AG04450 (cell line): ENCODE measurements at regions not wholly inside any gene's neighbourhood (a gene's known extent, or its start where the extent isn't known, plus 50 kb on each side); places are given as distances from the start of the nearest gene placed in this dataset.

Experiments
- CTCF ChIA-PET: fragments of 300-600, 350-600 bp; formaldehyde crosslinking; extraction: SDS; loops from one replicate; lab custom pipeline; 2022; ENCODE audit warnings: antibody characterized with exemption, inconsistent platforms; lab: Charles Lee
- POLR2A ChIA-PET: fragments of 350-600 bp; formaldehyde crosslinking; extraction: SDS; loops from one replicate; lab custom pipeline; 2021; ENCODE audit warnings: antibody characterized with exemption, inconsistent platforms; lab: Yijun Ruan, JAX
- DNase-seq: peaks from one replicate; pipeline ENCODE4 v3.0.0-alpha.2; 2011; ENCODE audit warnings: low read depth, low spot score
- H3K27ac ChIP-seq: one replicate; pipeline ENCODE4 v1.5.1; 2012; ENCODE audit warnings: low read depth, low read length, control low read depth
- H3K27me3 ChIP-seq: one replicate; pipeline ENCODE4 v1.6.0; 2012; ENCODE audit warnings: low read length; ENCODE audit not compliant: control insufficient read depth, insufficient read depth
- H3K4me3 ChIP-seq: 2 replicates; pipeline ENCODE4 v1.5.1; 2011; ENCODE audit warnings: mild to moderate bottlenecking, low read depth, low read length, control low read depth
- H3K9me3 ChIP-seq: 2 replicates; pipeline ENCODE4 v1.5.1; 2012; ENCODE audit warnings: low read length; ENCODE audit not compliant: control insufficient read depth, insufficient read depth
- TF ChIP-seq, protein P1 (sequence below): IDR thresholded peaks from 2 replicates; pipeline ENCODE4 v1.5.1; 2011; ENCODE audit warnings: low read depth, low read length, control low read depth, inconsistent platforms

DNA sequence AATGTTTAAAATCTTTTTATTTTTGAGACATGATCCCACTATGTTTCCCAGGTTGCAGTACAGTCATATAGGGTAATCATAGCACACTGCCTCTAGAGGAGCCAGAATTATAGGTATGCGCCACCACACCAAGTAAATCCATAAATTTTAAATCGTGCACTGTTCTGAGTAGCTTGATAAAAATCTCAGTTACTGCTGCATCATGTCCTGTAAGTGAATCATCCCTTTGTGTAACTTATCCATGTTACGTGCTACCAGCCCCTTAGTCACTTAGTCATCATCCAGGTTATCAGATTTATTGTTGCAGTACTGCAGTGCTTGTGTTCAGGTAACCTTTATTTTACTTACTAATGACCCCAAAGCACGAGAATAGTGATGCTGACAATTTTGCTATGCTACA, 1770.9 kb downstream of the BRINP3 start:
- ChIA-PET CTCF (no interaction called here), POLR2A (no interaction called here)
- DNase-seq, result peak; percentile 8
- H3K27me3 ChIP-seq, result no peaks in the 10 kb centered on the region
- H3K9me3 ChIP-seq, result no peaks in the 10 kb centered on the region
- H3K27ac ChIP-seq, result no peak overlapping the region
- TF ChIP-seq, protein P1, sequence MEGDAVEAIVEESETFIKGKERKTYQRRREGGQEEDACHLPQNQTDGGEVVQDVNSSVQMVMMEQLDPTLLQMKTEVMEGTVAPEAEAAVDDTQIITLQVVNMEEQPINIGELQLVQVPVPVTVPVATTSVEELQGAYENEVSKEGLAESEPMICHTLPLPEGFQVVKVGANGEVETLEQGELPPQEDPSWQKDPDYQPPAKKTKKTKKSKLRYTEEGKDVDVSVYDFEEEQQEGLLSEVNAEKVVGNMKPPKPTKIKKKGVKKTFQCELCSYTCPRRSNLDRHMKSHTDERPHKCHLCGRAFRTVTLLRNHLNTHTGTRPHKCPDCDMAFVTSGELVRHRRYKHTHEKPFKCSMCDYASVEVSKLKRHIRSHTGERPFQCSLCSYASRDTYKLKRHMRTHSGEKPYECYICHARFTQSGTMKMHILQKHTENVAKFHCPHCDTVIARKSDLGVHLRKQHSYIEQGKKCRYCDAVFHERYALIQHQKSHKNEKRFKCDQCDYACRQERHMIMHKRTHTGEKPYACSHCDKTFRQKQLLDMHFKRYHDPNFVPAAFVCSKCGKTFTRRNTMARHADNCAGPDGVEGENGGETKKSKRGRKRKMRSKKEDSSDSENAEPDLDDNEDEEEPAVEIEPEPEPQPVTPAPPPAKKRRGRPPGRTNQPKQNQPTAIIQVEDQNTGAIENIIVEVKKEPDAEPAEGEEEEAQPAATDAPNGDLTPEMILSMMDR, result no peak
- no peak overlapping the region for H3K4me3 ChIP-seq

GRCh38 chr1:188708795-188709535, 1768.7 kb downstream of the BRINP3 start:
- no peaks in the 10 kb centered on the region for H3K9me3 ChIP-seq
- no peak overlapping the region for H3K27ac ChIP-seq
- TF ChIP-seq, protein P1, result no peak
- no peak overlapping the region for H3K4me3 ChIP-seq
- no peak for DNase-seq
- ChIA-PET CTCF (no interaction called here), POLR2A (no interaction called here)
- H3K27me3 ChIP-seq, result no peaks in the 10 kb centered on the region

DNA sequence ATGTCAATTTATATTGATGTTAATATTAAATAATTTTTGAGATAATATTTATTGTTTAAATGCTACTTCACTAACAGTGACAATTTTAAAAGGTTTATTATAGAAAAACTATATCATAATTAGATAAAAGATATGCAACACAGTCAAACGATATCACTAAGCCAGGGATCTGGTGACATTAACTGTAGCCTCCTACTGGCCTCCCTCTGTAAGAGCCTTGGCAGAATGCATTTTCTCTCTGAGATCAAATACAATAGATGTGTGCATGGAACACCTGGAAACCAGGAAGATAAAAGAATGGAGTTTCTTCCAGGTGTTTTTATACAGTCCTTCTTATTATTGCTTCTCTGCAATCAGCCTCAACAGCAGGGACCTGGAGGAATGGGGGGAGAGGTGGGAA, 1762.1 kb downstream of the BRINP3 start:
- POLR2A ChIA-PET, result no interaction called here
- Histone ChIP-seq H3K4me3 (no peak overlapping the region), H3K27ac (no peak overlapping the region), H3K9me3 (no peaks in the 10 kb centered on the region), H3K27me3 (no peaks in the 10 kb centered on the region)
- TF ChIP-seq, protein P1, result peak; percentile 33
- DNase-seq, result no peak
- CTCF ChIA-PET, result no interaction called here

DNA sequence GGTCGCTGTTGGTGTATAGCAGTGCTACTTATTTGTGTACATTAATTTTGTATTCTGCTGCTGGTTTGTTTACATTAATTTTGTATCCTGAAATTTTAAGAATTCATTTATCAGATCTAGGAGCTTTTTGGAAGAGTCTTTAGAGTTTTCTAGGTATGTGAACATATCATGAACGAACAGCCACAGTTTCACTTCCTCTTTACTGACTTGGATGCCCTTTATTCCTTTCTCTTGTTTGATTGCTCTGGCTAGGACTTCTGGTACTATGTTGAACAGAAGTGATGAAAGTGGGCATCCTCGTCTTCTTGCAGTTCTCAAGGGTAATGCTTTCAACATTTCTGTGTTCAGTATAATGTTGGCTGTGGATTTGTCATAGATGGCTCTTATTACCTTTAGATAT, 1757.9 kb downstream of the BRINP3 start:
- ChIA-PET CTCF (no interaction called here), POLR2A (no interaction called here)
- Histone ChIP-seq H3K27me3 (no peaks in the 10 kb centered on the region), H3K9me3 (no peaks in the 10 kb centered on the region), H3K4me3 (no peak overlapping the region), H3K27ac (no peak overlapping the region)
- TF ChIP-seq, protein P1, result no peak
- no peak for DNase-seq

DNA sequence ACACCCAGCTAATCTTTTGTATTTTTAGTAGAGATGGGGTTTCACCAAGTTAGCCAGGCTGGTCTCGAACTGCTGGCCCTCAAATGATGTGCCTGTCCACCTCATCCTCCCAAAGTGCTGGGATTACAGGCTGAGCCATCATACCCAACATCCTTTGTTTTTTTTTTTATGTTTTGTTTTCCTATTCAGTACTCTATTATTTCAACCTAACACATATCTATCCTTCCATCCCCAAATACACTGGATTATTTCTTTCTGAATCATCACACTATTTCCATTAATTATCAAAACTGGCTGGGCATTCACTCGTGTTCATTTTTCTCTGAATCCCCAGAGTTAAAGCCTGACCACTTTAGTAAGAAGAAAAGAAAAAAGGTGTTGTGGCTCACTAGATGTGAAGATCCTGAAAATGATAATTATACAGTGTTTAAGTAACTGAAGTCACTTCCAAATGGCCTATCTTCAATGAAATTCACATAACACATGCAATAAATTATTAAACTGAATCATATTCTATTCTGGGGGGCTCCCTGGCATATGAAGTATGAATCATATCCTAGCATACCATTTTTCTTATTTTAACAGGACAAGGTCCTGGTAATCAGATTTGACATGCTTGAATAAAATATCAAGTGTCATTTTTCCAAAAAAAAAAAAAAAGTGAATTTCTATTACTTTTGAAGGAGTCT, 1754.2 kb downstream of the BRINP3 start:
- Histone ChIP-seq H3K27ac (no peak overlapping the region), H3K9me3 (no peaks in the 10 kb centered on the region), H3K27me3 (no peaks in the 10 kb centered on the region), H3K4me3 (no peak overlapping the region)
- no peak for DNase-seq
- POLR2A ChIA-PET, result no interaction called here
- CTCF ChIA-PET, result no interaction called here
- TF ChIP-seq, protein P1, result no peak
